K562 (cell line): ENCODE measurements at regions not wholly inside any gene's neighbourhood (a gene's known extent, or its start where the extent isn't known, plus 50 kb on each side); places are given as distances from the start of the nearest gene placed in this dataset.

Source experiments
- BCOR ChIP-seq: fragments of 450-650 bp; IDR thresholded peaks from 2 replicates; pipeline ENCODE4 v1.6.1; 2016
- CCNT2 ChIP-seq: IDR thresholded peaks from 2 replicates; pipeline ENCODE4 v1.6.1; 2011; ENCODE audit warnings: borderline replicate concordance, low read depth, mild to moderate bottlenecking, moderate library complexity, mixed read lengths, low read length; ENCODE audit not compliant: insufficient read length; ENCODE audit errors: extremely low read depth
- ID3 ChIP-seq, 2 experiments: fragments of 250-450 bp in 1 of 2; fragments of 450-650 bp in 1 of 2; sonication (Bioruptor Pico) in 1 of 2; IDR thresholded peaks; 2 replicates each; pipeline versions ENCODE4 v1.6.1 to v1.8.0; 2016 to 2021; ENCODE audit warnings: mild to moderate bottlenecking in 2 of 2, moderate library complexity in 2 of 2, missing compliant biosample characterization in 1 of 2, missing genetic modification characterization in 1 of 2
- KDM4B ChIP-seq, 2 experiments: fragments of 450-650 bp in 1 of 2; sonication (generic) in 1 of 2; IDR thresholded peaks; 2 replicates each; pipeline ENCODE4 v1.6.1; 2016 to 2017; ENCODE audit warnings: borderline replicate concordance in 2 of 2, antibody characterized with exemption in 1 of 2, low read depth in 1 of 2, mild to moderate bottlenecking in 1 of 2
- MYBL2 ChIP-seq, 2 experiments: fragments of 450-650 bp in 1 of 2; sonication (generic) in 1 of 2; formaldehyde crosslinking in 1 of 2; IDR thresholded peaks; 2 replicates each; pipeline versions ENCODE4 v1.6.1 to v1.8.1; 2017 to 2022; ENCODE audit warnings: borderline replicate concordance in 1 of 2, inconsistent platforms in 1 of 2, low read depth in 1 of 2, mild to moderate bottlenecking in 1 of 2, missing genetic modification reagents in 1 of 2, moderate library complexity in 1 of 2
- PHB2 ChIP-seq: fragments of 450-650 bp; IDR thresholded peaks from 2 replicates; pipeline ENCODE4 v1.6.1; 2017; ENCODE audit warnings: low read depth
- PTTG1 ChIP-seq: fragments of 450-650 bp; IDR thresholded peaks from 2 replicates; pipeline ENCODE4 v1.6.1; 2016; ENCODE audit warnings: low read depth, mild to moderate bottlenecking, missing genetic modification characterization, missing compliant biosample characterization
- RBM34 ChIP-seq: fragments of 200-400 bp; formaldehyde crosslinking; IDR thresholded peaks from 2 replicates; pipeline ENCODE4 v1.6.1; 2018; ENCODE audit warnings: low read length, borderline replicate concordance; ENCODE audit not compliant: insufficient read depth
- SMAD4 ChIP-seq: fragments of 250-450 bp; sonication (Bioruptor Pico); conservative IDR thresholded peaks from 2 replicates; pipeline ENCODE4 v1.8.0; 2021; ENCODE audit warnings: inconsistent platforms, mild to moderate bottlenecking, moderate library complexity
- SMARCC2 ChIP-seq: fragments of 450-650 bp; IDR thresholded peaks from 2 replicates; pipeline ENCODE4 v1.6.1; 2017; ENCODE audit warnings: antibody characterized with exemption, moderate library complexity, mild to moderate bottlenecking, low read depth
- TBP ChIP-seq: optimal IDR thresholded peaks from 2 replicates; pipeline ENCODE3; 2011; ENCODE audit warnings: low read depth, low read length, improper control_type of control experiment
- WHSC1 ChIP-seq: IDR thresholded peaks from one replicate; pipeline ENCODE4 v1.6.1; 2012; ENCODE audit warnings: low read length, control low read depth, inconsistent platforms
- ZNF175 ChIP-seq: fragments of 200-800 bp; sonication (Bioruptor generic); IDR thresholded peaks from 2 replicates; pipeline ENCODE4 v1.6.1; 2016; ENCODE audit warnings: low read depth, mild to moderate bottlenecking, missing genetic modification characterization, missing compliant biosample characterization
- ZNF263 ChIP-seq: sonication (generic); formaldehyde crosslinking; IDR thresholded peaks from 2 replicates; pipeline ENCODE4 v1.8.0; 2022; ENCODE audit warnings: mild to moderate bottlenecking, missing genetic modification reagents, borderline replicate concordance
- ZNF395 ChIP-seq: fragments of 200-800 bp; sonication (Bioruptor generic); IDR thresholded peaks from 2 replicates; pipeline ENCODE4 v1.6.1; 2017; ENCODE audit warnings: missing genetic modification characterization, missing compliant biosample characterization
- ZNF436 ChIP-seq: fragments of 250-450, 450-650 bp; sonication (Bioruptor Pico); formaldehyde crosslinking; IDR thresholded peaks from 2 replicates; pipeline ENCODE4 v1.7.0; 2020; ENCODE audit warnings: mild to moderate bottlenecking
- ZNF592 ChIP-seq: fragments of 450-650 bp; IDR thresholded peaks from 2 replicates; pipeline ENCODE4 v1.6.1; 2017; ENCODE audit warnings: antibody characterized with exemption, mild to moderate bottlenecking

GRCh38 chr1:181172082-181172481 lies 83.6 kb downstream of the IER5 start (continued):
- TF ChIP-seq ZNF592 (peak; percentile 55; the same call in 1 of the 2 replicates), MYBL2 (IDR thresholded peaks at IDR 0.05; ENCODE audit: low read depth) (no peak), MYBL2 (CRISPR knock-in tag; IDR thresholded peaks at IDR 0.05; ENCODE audit: borderline replicate concordance) (no peak), ID3 (CRISPR knock-in tag; IDR thresholded peaks at IDR 0.05) (no peak), ID3 (tag; IDR thresholded peaks at IDR 0.05) (peak; percentile 44; the same call in 1 of the 2 replicates), SMARCC2 (no peak), PHB2 (no peak), PTTG1 (peak; percentile 44; the same call in 1 of the 2 replicates), SMAD4 (CRISPR knock-in tag) (peak; percentile 34; the same call in 1 of the 2 replicates), BCOR (no peak), ZNF175 (CRISPR knock-in tag) (peak; percentile 86), TBP (no peak), ZNF263 (CRISPR knock-in tag) (no peak), CCNT2 (no peak), WHSC1 (no peak), KDM4B (IDR thresholded peaks at IDR 0.05; ENCODE audit: borderline replicate concordance in 2 of 2, low read depth in 1 of 2) (no peak), ZNF395 (peak; percentile 45; the same call in 1 of the 2 replicates), RBM34 (no peak), ZNF436 (CRISPR knock-in tag) (no peak)
- TF ChIP-seq, all 486 proteins: peak for 11
